Brain microvascular endothelial cell (primary cell): ENCODE measurements at regions not wholly inside any gene's neighbourhood (a gene's known extent, or its start where the extent isn't known, plus 50 kb on each side); places are given as distances from the start of the nearest gene placed in this dataset.

ENCODE experiments used
- DNase-seq: peaks from one replicate; pipeline ENCODE4 v3.0.0-alpha.2; 2020
- H3K27ac ChIP-seq: fragments of 250-450 bp; sonication (Bioruptor Pico); 2 replicates; pipeline ENCODE4 v1.5.1; 2020; ENCODE audit warnings: mild to moderate bottlenecking, moderate library complexity
- H3K27me3 ChIP-seq: fragments of 250-450 bp; sonication (Bioruptor Pico); replicated peaks from 2 replicates; pipeline ENCODE4 v1.5.1; 2020; ENCODE audit warnings: mild to moderate bottlenecking
- H3K36me3 ChIP-seq: fragments of 250-450 bp; sonication (Bioruptor Pico); replicated peaks from 2 replicates; pipeline ENCODE4 v1.5.1; 2020; ENCODE audit warnings: mild to moderate bottlenecking
- H3K4me3 ChIP-seq: 2 replicates; pipeline ENCODE4 v1.5.1; 2011; ENCODE audit warnings: low read depth, mild to moderate bottlenecking, control low read depth, low read length, moderate library complexity
- in situ Hi-C: cut with HindIII; loops from 2 replicates; pipeline ENCODE4 v1.10.0; 2017; ENCODE audit warnings: low sequenced_read_pairs, low pct_ligation_motif_present
- TF ChIP-seq, protein P1 (sequence below): IDR thresholded peaks from 2 replicates; pipeline ENCODE4 v1.5.1; 2011; ENCODE audit warnings: low read depth, mild to moderate bottlenecking, moderate library complexity, low read length, control low read depth, inconsistent platforms; ENCODE audit errors: missing control alignments

DNA sequence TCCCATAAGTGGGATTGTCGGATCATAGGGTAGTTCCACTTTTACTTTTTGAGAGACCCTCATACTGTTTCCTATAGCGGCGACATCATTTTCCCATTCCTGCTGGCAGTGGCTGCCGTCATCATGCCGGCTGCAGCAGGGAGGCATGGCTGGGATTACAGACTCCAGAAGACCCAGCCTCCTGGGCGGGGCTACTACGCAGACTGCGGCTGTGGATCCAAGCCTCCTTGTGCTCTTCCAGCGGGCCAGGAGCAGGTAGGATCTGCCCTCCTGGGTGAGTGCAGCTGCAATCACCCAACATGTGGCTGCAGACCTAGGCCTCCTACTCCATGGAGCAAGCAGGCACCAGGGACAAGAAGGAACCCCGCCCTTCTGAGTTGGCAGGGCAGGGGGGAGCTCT is 359.2 kb downstream of the GALR1 start:
- no peak overlapping the region for H3K27ac ChIP-seq
- TF ChIP-seq, protein P1, sequence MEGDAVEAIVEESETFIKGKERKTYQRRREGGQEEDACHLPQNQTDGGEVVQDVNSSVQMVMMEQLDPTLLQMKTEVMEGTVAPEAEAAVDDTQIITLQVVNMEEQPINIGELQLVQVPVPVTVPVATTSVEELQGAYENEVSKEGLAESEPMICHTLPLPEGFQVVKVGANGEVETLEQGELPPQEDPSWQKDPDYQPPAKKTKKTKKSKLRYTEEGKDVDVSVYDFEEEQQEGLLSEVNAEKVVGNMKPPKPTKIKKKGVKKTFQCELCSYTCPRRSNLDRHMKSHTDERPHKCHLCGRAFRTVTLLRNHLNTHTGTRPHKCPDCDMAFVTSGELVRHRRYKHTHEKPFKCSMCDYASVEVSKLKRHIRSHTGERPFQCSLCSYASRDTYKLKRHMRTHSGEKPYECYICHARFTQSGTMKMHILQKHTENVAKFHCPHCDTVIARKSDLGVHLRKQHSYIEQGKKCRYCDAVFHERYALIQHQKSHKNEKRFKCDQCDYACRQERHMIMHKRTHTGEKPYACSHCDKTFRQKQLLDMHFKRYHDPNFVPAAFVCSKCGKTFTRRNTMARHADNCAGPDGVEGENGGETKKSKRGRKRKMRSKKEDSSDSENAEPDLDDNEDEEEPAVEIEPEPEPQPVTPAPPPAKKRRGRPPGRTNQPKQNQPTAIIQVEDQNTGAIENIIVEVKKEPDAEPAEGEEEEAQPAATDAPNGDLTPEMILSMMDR: no peak
- in situ Hi-C loops: no loop called here
- no peaks in the 10 kb centered on the region for H3K36me3 ChIP-seq
- H3K27me3 ChIP-seq: no peaks in the 10 kb centered on the region
- no peak for DNase-seq
- H3K4me3 ChIP-seq: no peak overlapping the region

GRCh38 chr18:77617694-77618093 is 368.0 kb downstream of the GALR1 start:
- peak; percentile 17 for DNase-seq
- TF ChIP-seq, protein P1: no peak
- in situ Hi-C loops: no loop called here
- H3K36me3 ChIP-seq: no peaks in the 10 kb centered on the region
- no peak overlapping the region for H3K27ac ChIP-seq
- H3K27me3 ChIP-seq: no peaks in the 10 kb centered on the region
- H3K4me3 ChIP-seq: no peak overlapping the region

DNA sequence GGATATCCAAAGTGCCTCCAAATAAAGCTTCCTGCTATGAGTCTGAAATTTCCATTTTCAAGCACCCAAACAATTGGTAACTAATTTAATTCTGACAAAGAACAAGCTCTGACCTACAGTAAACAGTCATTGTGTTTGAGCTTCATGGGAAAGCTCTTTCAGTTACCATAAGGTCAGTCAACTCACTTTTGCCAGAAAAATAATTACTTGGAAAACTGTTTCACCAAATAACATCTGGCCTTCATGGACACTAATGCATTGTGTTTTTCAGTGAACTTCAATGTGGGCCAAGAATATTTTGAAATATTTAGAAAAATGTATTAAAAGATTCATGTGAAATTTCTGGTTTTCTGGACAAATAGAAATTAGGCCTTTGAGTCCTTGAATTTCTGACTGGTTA is 369.9 kb downstream of the GALR1 start:
- no peaks in the 10 kb centered on the region for H3K27me3 ChIP-seq
- H3K27ac ChIP-seq: no peak overlapping the region
- H3K4me3 ChIP-seq: no peak overlapping the region
- H3K36me3 ChIP-seq: no peaks in the 10 kb centered on the region
- in situ Hi-C loops: no loop called here
- TF ChIP-seq, protein P1: no peak
- no peak for DNase-seq

GRCh38 chr18:77622009-77622692 is 372.5 kb downstream of the GALR1 start:
- Histone ChIP-seq H3K4me3 (no peak overlapping the region), H3K27me3 (no peaks in the 10 kb centered on the region), H3K36me3 (no peaks in the 10 kb centered on the region), H3K27ac (no peak overlapping the region)
- TF ChIP-seq, protein P1: no peak
- in situ Hi-C loops: no loop called here
- no peak for DNase-seq

GRCh38 chr18:77632758-77633157 is 383.1 kb downstream of the GALR1 start:
- TF ChIP-seq, protein P1: no peak
- H3K4me3 ChIP-seq: no peak overlapping the region
- in situ Hi-C loops: no loop called here
- H3K27me3 ChIP-seq: no peaks in the 10 kb centered on the region
- H3K36me3 ChIP-seq: no peaks in the 10 kb centered on the region
- no peak for DNase-seq
- H3K27ac ChIP-seq: no peak overlapping the region

DNA sequence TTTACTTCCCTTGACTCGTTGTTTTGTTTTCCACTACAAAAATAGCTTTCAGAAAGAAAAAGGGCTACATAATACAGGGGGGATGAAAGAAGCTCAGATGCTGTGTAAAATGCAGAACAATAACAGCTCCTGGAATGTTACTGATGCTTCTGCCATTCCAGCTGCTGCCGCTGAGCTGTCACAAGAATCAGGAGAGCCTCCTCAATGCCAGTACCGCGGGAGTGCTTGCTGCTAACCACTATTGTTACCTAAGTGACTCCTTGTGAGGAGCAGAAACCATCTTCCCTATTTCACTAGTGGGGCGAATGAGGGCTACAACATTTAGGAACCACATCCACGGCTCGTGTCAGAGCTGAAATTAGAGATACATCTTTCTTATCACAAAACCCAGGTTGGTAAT is 384.8 kb downstream of the GALR1 start:
- Histone ChIP-seq H3K4me3 (no peak overlapping the region), H3K36me3 (no peaks in the 10 kb centered on the region), H3K27ac (no peak overlapping the region), H3K27me3 (no peaks in the 10 kb centered on the region)
- in situ Hi-C loops: no loop called here
- TF ChIP-seq, protein P1: no peak
- no peak for DNase-seq
